Neural progenitor cell (in vitro differentiated cells): ENCODE measurements at regions not wholly inside any gene's neighbourhood (a gene's known extent, or its start where the extent isn't known, plus 50 kb on each side); places are given as distances from the start of the nearest gene placed in this dataset.

Source experiments
- CTCF ChIP-seq: fragments of 200-600 bp; sonication (generic); IDR thresholded peaks from 2 replicates; pipeline ENCODE4 v1.5.1; 2017; ENCODE audit warnings: antibody characterized with exemption, mild to moderate bottlenecking
- EZH2phosphoT487 ChIP-seq: fragments of 200-600 bp; sonication (generic); IDR thresholded peaks from 2 replicates; pipeline ENCODE4 v1.6.1; 2017; ENCODE audit warnings: antibody characterized with exemption

- TF ChIP-seq CTCF = no peak
- no peak for TF ChIP-seq EZH2phosphoT487
These were observed 177.8 kb upstream of the MYLIP start for GRCh38 chr6:15950962-15951569.
